Panc1 (cell line): ENCODE measurements at regions not wholly inside any gene's neighbourhood (a gene's known extent, or its start where the extent isn't known, plus 50 kb on each side); places are given as distances from the start of the nearest gene placed in this dataset.

ENCODE experiments used
- ATAC-seq: fragments of 200-7000 bp; cut with Tn5 transposase; 2 replicates; pipeline ENCODE4 v1.9.1; 2020; ENCODE audit warnings: mild to moderate bottlenecking, moderate library complexity
- BruUV-seq: library from RNA; stranded (reverse); fragments of 400-500 nt; replicated peaks from 2 replicates; lab custom pipeline; 2021; lab: Mats Ljungman, UMichigan
- CTCF ChIA-PET: fragments of 300-600 bp; sonication (Branson Sonifier 250); formaldehyde crosslinking; loops from one replicate; lab custom pipeline; 2022; ENCODE audit warnings: antibody characterized with exemption; lab: Charles Lee
- POLR2A ChIA-PET: fragments of 300-600 bp; sonication (Branson Sonifier 250); formaldehyde crosslinking; loops from one replicate; lab custom pipeline; 2022; ENCODE audit warnings: antibody characterized with exemption; lab: Charles Lee
- DNase-seq: peaks from one replicate; pipeline ENCODE4 v3.0.0-alpha.2; 2010; ENCODE audit warnings: low read depth, low spot score
- H3K27ac ChIP-seq: 2 replicates; pipeline ENCODE4 v1.5.1; 2011; ENCODE audit warnings: mild to moderate bottlenecking, low read length, inconsistent platforms
- H3K27me3 ChIP-seq: fragments of 200-500 bp; sonication (Bioruptor generic); 2 replicates; pipeline ENCODE4 v1.6.0; 2014; ENCODE audit warnings: low read length, inconsistent platforms; ENCODE audit not compliant: control insufficient read depth, insufficient read depth
- H3K36me3 ChIP-seq: fragments of 200-500 bp; sonication (Bioruptor generic); 2 replicates; pipeline ENCODE4 v1.5.1; 2014; ENCODE audit warnings: inconsistent platforms, mild to moderate bottlenecking, low read length, moderate library complexity; ENCODE audit not compliant: control insufficient read depth, insufficient read depth
- H3K4me1 ChIP-seq: 2 replicates; pipeline ENCODE4 v1.5.1; 2011; ENCODE audit warnings: inconsistent platforms, mild to moderate bottlenecking, low read length, moderate library complexity; ENCODE audit not compliant: control insufficient read depth, insufficient read depth
- H3K4me3 ChIP-seq, 2 experiments: 2 replicates each; pipeline ENCODE4 v1.5.1; 2011 to 2012; ENCODE audit warnings: low read depth in 2 of 2, low read length in 2 of 2, mild to moderate bottlenecking in 2 of 2, inconsistent platforms in 1 of 2, moderate library complexity in 1 of 2
- H3K9me3 ChIP-seq: fragments of 200-500 bp; sonication (Bioruptor generic); 2 replicates; pipeline ENCODE4 v1.5.1; 2014; ENCODE audit warnings: low read depth, mild to moderate bottlenecking, inconsistent platforms, low read length, moderate library complexity; ENCODE audit not compliant: control insufficient read depth, insufficient read depth
- POLR2AphosphoS5 ChIP-seq: IDR thresholded peaks from 2 replicates; pipeline ENCODE4 v1.6.1; 2012; ENCODE audit warnings: mild to moderate bottlenecking, low read depth, low read length, moderate library complexity
- REST ChIP-seq, 2 experiments: IDR thresholded peaks; 2 replicates each; pipeline ENCODE4 v1.6.1; 2011 to 2012; ENCODE audit warnings: low read depth in 2 of 2, control low read depth in 1 of 2, low read length in 1 of 2, mild to moderate bottlenecking in 1 of 2, moderate library complexity in 1 of 2; ENCODE audit not compliant: insufficient read depth in 1 of 2
- SIN3A ChIP-seq: IDR thresholded peaks from 2 replicates; pipeline ENCODE4 v1.6.1; 2012; ENCODE audit warnings: low read depth, mild to moderate bottlenecking, low read length, moderate library complexity, borderline replicate concordance; ENCODE audit not compliant: insufficient read depth
- TCF7L2 ChIP-seq: IDR thresholded peaks from 2 replicates; pipeline ENCODE4 v1.6.1; 2011; ENCODE audit warnings: mild to moderate bottlenecking, low read depth, low read length, inconsistent platforms
- in situ Hi-C: cut with HindIII; loops from 2 replicates; pipeline ENCODE4 v1.10.0; 2016; ENCODE audit warnings: low sequenced_read_pairs, low pct_unique_long_range_greater_than_20kb
- intact Hi-C: fragments of 100-400 bp; cut with micrococcal nuclease; formaldehyde crosslinking; loops from one replicate; pipeline ENCODE4 v1.10.0; 2022; ENCODE audit not compliant: unreplicated experiment
- TF ChIP-seq, protein P1 (sequence below): fragments of 450-650 bp; IDR thresholded peaks from 2 replicates; pipeline ENCODE4 v1.5.1; 2017; ENCODE audit warnings: mild to moderate bottlenecking

GRCh38 chr2:18490901-18491300 lies 69.6 kb downstream of the RDH14 start:
- in situ Hi-C loops: no loop called here
- TF ChIP-seq REST (IDR thresholded peaks at IDR 0.05; ENCODE audit: insufficient read depth in 1 of 2, low read depth in 2 of 2, low read length in 1 of 2) (no peak), SIN3A (no peak), POLR2AphosphoS5 (no peak), TCF7L2 (no peak)
- TF ChIP-seq, protein P1, sequence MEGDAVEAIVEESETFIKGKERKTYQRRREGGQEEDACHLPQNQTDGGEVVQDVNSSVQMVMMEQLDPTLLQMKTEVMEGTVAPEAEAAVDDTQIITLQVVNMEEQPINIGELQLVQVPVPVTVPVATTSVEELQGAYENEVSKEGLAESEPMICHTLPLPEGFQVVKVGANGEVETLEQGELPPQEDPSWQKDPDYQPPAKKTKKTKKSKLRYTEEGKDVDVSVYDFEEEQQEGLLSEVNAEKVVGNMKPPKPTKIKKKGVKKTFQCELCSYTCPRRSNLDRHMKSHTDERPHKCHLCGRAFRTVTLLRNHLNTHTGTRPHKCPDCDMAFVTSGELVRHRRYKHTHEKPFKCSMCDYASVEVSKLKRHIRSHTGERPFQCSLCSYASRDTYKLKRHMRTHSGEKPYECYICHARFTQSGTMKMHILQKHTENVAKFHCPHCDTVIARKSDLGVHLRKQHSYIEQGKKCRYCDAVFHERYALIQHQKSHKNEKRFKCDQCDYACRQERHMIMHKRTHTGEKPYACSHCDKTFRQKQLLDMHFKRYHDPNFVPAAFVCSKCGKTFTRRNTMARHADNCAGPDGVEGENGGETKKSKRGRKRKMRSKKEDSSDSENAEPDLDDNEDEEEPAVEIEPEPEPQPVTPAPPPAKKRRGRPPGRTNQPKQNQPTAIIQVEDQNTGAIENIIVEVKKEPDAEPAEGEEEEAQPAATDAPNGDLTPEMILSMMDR: no peak
- Histone ChIP-seq H3K36me3 (no peaks in the 10 kb centered on the region), H3K27ac (no peak overlapping the region), H3K9me3 (no peaks in the 10 kb centered on the region), H3K27me3 (no peaks in the 10 kb centered on the region; the same call in 1 of the 2 replicates), H3K4me3 (no peak overlapping the region), H3K4me1 (no peaks in the 10 kb centered on the region)
- DNase-seq: no peak
- ATAC-seq: no peak
- ChIA-PET CTCF (no interaction called here), POLR2A (no interaction called here)
- intact Hi-C loops: no loop called here
- BruUV-seq: no TSS peak

GRCh38 chr2:18487106-18487913 lies 73.1 kb downstream of the RDH14 start:
- H3K9me3 ChIP-seq: no peaks in the 10 kb centered on the region
- no peaks in the 10 kb centered on the region for H3K36me3 ChIP-seq
- H3K27ac ChIP-seq: no peak overlapping the region
- in situ Hi-C loops (no loop called here), intact Hi-C loops (no loop called here)
- TF ChIP-seq, protein P1: no peak
- TF ChIP-seq TCF7L2 (no peak), SIN3A (no peak), POLR2AphosphoS5 (no peak), REST (IDR thresholded peaks at IDR 0.05; ENCODE audit: insufficient read depth in 1 of 2, low read depth in 2 of 2, low read length in 1 of 2) (no peak)
- ATAC-seq (no peak), DNase-seq (no peak)
- H3K27me3 ChIP-seq: no peaks in the 10 kb centered on the region
- H3K4me1 ChIP-seq: no peaks in the 10 kb centered on the region
- H3K4me3 ChIP-seq: no peak overlapping the region
- ChIA-PET CTCF (no interaction called here), POLR2A (no interaction called here)
- no TSS peak for BruUV-seq
